GM19035 (cell line): ENCODE measurements at regions not wholly inside any gene's neighbourhood (a gene's known extent, or its start where the extent isn't known, plus 50 kb on each side); places are given as distances from the start of the nearest gene placed in this dataset.

ENCODE experiments used
- ATAC-seq: cut with Tn5 transposase; IDR thresholded peaks from one replicate; pipeline ENCODE4 v1.9.1; 2021; ENCODE audit not compliant: unreplicated experiment

- ATAC-seq = no peak
These were observed 141.2 kb downstream of the ZBTB18 start for GRCh38 chr1:244192325-244192724.

GRCh38 chr1:244196571-244197285, 145.6 kb downstream of the ZBTB18 start:
- no peak for ATAC-seq

GRCh38 chr1:244197851-244198375, 146.8 kb downstream of the ZBTB18 start:
- ATAC-seq = no peak

GRCh38 chr1:244199902-244200301, 148.8 kb downstream of the ZBTB18 start:
- no peak for ATAC-seq

DNA sequence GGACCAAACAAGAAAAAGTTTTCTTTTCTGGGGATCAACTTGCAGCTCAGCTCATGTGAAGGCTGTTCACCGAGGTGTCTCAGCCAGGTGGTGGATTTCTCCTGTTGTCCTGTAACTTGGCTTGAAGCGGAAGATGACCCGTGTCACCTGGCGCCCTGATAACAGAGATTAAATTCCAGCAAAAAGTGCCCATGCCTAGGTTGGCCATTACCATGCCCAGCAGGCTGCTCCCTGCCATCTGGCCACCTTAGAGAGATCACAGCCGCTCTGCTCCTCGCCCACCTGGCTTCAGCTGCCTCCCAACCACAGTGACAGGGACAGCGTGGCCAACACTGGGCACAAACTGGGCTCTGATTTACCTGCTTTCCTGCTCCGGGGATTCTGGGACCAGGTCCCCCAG, 149.5 kb downstream of the ZBTB18 start:
- ATAC-seq = no peak

DNA sequence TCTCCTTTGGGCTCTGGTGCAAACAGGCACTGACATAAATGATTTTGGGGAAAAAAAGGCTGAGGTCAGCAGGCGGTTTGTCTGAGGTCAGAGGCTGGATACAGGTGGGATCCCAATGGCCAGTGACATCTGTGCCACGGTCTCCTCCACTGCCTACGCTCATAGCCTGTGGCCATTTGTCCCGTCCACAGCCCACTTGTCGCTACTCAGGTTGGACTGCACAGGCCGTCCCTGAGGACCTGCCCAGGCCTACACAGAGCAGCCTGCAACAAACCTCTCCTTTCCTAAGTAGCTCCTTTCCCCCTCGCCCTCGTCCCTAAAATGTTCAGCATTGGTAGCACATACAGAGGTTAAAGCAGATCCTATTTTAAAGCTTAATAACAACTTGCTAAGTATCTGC, 150.7 kb downstream of the ZBTB18 start:
- no peak for ATAC-seq

- ATAC-seq = no peak
These were observed 152.9 kb downstream of the ZBTB18 start for GRCh38 chr1:244204004-244204403.

DNA sequence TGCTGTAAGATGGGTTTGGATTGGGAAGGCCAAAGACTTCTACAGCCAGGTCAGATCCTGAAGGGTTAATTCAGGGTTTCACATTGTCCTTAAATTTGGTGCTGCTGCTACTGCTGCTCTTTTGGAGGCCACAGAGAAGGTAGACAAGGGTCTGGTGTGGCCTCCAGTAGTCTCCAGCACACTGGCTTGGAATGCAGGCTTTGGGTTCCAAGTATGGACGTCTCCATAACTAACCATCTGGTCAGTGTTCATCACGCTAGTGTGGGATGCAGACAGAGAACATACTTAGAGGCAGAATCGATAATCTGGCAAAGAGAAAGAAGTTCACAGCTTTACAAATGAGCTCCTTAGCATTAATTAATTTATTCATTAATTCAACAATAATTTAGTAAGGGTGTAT, 154.1 kb downstream of the ZBTB18 start:
- no peak for ATAC-seq

GRCh38 chr1:244205906-244206305, 154.8 kb downstream of the ZBTB18 start:
- no peak for ATAC-seq

DNA sequence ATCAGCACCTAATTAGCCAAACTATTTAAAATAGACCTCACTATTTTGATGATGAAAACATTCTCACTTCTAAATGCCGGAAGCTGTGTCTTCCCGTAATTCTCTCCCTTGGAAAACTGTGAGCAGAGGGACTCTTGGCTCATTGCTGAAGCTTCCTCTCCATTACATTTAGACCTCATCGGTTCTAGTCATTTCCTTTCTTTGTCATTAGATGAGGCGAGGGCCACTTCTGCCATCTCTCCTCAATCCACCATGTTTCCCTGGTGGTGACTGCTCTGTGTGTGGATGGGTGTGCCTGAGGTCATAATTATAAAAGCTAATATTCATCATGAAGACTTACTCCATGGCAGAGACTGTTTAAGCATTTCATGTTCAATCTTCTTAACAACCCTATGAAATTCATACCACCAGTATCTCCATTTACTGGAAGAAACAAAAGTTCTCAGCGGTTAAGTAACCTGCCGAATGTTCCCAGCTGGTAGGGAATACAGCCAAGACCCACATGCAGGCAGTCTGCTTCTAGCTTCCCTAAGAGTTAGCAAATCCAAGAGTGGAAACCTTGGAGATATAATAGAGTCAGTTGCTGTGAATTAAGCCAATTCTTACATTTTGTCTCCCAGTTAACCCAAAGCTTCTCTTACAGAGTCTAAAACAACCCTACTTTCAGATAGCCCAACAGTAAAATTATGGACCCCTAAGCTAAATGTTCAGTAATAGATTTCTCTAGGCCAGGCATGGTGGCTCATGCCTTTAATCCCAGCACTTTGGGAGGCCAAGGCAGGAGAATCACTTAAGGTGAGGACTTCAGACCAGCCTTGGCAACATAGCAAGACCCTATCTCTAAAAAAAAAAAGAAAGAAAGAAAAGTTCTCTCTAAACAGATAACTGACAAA, 156.2 kb downstream of the ZBTB18 start:
- no peak for ATAC-seq

DNA sequence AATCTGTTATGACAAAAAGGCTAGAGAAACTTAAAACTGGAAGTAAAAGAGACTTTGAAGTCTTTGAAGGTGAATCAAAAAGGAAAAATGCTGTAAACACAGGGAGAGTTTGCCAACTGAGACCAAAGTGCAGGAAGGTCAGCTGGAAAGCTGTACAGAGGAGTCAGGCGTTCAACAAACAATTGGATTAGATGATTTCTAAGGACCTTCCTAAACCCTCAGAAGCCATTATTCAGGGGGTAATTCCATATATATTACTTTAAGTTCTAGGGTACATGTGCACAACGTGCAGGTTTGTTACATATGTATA, 156.8 kb downstream of the ZBTB18 start:
- no peak for ATAC-seq

- ATAC-seq = no peak
These were observed 158.9 kb downstream of the ZBTB18 start for GRCh38 chr1:244209955-244210354.

DNA sequence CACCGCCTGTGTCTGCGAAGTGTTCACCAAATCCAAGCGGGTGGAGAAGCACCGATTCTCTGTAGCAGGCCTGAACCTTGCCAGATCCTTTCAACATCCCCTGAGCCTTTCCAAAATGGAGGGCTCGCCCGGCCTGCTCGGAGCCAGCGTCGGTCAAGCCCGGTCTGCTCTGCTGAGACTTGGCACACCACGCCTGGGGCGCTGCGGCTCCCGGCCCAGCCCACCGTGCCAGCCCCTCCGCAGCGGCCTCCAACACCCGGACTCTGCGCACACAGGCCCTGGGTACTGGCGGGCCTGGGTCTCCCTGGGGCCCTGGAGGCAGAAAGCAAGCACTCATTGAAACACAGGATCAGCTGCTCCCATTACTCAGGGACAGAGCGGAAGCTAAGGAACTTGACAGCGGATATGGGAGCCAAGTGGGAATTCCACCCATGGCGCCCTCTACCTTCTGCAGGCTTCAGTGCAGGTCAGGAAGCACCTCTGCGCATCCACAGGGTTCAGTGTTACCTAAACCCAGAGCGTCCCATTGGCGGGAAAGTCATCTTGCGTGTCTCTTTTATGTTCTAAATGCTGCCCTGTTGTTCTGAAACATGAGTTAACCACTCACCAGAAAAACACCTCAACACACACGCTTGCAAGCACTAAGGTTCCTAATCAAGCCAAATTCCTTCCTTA, 159.9 kb downstream of the ZBTB18 start:
- ATAC-seq = no peak

DNA sequence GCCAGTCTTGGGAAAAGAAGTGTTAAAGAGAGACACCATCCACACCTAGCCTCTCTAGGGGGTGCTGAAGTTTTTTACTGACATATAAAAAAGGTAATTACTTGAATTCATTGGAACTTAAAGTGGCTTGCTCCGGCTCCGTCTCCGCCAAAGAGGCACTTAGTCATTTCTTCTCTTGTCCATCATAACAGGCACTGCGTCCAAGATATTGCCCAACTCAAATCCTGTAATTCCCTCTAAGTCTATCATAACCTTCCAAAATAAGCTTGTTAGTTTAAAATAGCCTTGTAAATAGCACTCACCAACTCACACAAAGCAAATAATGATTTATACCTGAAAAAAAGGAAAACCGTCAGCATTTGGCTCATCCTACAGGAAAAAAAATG, 160.5 kb downstream of the ZBTB18 start:
- no peak for ATAC-seq

- ATAC-seq = no peak
These were observed 161.1 kb downstream of the ZBTB18 start for GRCh38 chr1:244212219-244212618.

- no peak for ATAC-seq
These were observed 161.9 kb downstream of the ZBTB18 start for GRCh38 chr1:244212797-244213475.

GRCh38 chr1:244214009-244214967, 163.2 kb downstream of the ZBTB18 start:
- ATAC-seq = no peak

- no peak for ATAC-seq
These were observed 165.8 kb downstream of the ZBTB18 start for GRCh38 chr1:244216836-244217235.

- no peak for ATAC-seq
These were observed 166.6 kb downstream of the ZBTB18 start for GRCh38 chr1:244217711-244218110.

DNA sequence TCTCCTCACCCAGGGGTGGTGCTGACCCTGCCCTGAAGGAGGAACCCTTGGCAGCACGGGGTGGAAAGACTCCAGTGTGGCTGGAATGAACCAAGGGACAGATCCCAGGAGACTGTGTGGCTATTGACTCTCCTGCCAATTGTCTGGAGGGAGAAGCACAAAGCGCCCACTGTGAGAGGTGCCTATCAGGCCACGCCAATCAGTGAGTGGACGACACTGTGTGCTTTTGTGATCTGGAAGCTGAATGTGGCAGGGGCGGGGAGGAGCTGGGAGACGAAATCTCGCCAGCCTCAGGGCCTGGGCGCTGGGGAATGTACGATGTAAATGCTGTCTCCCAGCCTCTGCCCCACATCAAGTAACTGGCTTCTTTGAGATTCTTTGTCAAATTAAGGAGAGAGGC, 167.1 kb downstream of the ZBTB18 start:
- no peak for ATAC-seq
